Stimulated activated naive CD4-positive, alpha-beta T cell treated with Interleukin-2 at 50 U/mL for 16 hours (primary cell): ENCODE measurements at regions not wholly inside any gene's neighbourhood (a gene's known extent, or its start where the extent isn't known, plus 50 kb on each side); places are given as distances from the start of the nearest gene placed in this dataset.

ENCODE experiments used
- DNase-seq: peaks from one replicate; lab custom pipeline; 2025; lab: John Stamatoyannopoulos, UW

DNA sequence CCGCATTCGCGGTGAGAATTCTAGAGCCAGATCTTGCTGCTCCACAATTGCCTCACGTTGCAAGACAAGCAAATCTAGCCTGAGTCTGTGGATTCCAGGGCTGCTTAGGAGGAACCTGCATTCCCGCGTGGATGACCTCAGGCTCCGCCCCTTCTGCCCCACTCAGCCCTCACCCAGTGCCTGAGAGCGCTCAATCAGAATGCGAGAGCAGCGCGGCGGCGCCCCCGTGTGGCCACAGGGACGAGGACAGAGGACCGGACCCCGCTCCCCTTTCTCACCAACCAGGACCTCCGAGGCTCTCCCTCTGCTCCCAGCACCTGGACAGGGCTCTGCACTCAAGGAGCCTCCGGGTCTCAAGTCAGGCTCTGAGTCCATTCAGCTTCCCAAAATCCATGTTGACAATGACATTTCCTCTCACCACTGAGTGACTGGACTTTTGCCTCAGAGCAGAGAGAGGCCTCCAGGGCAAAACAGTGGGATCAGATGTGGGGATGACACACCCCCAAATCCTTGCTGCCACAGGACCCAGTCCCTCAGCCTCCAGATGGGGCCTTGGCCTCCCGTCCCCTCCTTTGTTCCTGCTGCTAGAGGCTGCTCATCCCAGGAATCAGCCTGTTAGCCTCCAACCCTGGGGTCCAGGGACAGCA, 52.0 kb downstream of the RPP21 start:
- DNase-seq: peak; percentile 78

DNA sequence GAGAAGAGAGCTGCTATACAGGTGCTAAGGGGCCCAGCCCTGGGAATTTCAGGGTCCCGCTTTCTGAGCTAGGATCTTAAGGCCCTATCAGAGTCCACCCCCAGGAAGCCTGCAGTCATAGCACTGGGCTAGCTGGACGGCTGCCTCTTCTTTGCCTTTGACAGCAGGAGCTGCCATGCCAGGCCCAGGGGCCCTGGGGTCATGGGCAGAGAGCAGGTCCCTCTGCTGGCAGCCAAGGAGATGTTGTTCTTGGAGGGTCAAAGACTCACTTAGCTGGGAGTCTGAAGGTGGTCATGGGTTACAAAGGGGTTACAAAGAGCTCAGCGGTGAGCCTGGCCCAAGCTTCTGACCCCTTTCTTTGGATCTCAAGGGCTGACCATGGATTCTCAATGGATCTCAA, 52.7 kb downstream of the RPP21 start:
- DNase-seq: no peak

DNA sequence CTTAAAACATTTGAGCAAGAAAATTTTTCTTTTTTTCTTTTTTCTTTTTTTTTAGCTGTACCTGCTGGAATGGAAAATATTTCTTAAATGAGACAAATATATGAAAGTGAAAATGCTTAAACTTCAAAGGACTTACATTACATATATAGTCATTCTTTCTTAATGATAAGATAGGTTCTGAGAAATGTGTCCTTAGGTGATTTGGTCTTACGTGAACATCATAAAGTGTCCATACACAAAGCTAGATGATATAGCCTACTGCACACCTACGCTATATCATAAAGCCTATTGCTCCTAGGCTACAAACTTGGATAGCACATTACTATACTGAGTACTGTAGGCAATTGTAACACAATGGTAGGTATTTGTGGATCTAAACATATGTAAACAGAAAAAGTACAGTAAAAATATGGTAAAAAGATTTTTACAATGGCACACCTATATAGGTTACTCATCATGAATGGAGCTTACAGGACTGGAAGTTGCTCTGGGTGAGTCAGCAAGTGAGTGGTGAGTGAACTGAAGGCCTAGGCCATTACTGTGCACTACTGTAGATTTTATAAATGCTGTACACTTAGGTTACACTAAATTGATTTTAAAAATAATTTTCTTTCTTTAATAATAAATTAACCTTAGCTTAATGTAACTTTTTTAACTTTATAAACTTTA, 54.6 kb downstream of the RPP21 start:
- no peak for DNase-seq

DNA sequence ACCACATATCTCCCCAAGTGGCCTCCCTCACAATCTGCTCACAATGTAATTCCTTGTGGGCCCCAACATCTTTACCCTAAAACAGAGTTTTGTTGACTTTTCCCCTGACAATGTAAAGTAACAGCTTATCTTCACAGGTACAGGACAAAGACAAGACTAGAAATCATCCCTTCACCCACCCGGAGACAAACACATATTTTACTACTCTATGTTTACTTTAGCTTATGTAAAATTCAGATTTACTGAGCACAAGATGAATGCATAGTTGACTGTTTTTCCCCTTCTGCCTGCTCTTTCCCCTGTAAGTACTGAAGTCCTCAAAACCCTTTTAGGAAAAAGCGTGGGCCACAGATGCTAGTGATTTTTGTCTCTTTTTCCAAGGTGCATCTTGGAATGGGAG, 61.0 kb downstream of the RPP21 start:
- DNase-seq: no peak

DNA sequence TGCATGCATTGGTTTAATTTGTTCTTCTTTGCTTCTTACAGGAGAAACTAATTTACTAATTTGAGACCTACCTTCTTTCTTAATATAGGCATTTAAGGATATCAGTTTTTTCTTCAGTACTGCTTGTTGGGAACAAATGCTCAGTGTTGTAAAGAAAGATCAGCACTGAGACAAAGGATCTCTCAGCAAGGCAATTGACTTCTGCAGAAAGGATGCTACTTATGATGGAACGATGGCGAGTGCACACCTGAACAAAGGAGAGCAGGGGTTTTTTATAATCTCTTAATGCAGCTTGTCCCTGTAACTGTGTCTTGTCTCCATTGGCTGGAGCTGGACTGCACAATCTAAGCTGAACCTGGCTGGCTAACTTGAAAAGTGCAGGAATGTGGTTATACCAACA, 64.2 kb downstream of the RPP21 start:
- no peak for DNase-seq

DNA sequence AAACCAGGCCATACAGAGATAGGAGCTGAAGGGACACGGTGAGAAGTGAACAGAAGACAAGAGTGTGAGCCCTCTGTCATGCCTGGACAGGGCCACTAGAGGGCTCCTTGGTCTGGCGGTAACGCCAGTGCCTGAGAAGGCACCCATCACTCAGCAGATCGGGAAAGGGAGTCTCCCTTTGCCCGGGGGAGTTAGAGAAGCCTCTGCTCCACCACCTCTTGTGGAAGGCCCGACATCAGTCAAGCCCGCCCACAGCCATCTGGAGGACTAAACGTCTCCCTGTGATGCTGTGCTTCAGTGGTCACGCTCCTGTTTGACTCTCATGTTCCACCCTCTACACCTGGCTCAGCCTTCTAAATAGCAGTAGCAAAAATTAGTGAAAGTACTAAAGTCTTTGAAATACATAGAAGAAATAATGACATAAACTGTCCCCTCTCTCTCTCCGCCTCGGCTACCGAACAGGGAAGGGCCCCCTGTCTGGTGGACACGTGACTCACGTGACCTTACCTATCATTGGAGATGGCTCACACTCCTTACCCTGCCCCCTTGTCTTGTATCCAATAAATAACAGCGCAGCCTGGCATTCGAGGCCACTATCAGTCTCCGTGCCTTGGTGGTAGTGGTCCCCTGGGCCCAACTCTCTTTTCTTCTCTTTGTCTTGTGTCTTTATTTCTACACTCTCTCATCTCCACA, 66.7 kb downstream of the RPP21 start:
- peak; percentile 25 for DNase-seq

DNA sequence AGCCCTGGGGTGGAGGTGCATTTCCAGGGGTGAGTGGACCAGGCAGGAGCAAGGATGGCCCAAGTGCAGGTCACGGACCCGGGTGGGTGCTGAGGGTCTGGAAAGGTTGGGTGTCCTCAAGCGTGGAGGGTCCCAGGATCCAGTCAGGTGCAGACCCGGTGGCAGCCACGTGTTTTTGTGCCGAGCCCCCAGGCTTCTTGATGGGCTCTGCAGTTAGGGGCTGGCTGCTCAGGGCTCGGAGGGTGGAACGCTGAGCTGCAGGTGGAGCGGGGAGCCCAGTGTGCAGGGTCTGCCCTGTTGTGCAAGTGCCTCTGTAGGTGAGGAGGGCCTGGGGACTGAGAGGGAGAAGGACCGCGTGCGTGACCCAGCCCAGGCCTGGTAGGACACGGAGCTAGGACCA, 70.9 kb upstream of the HLA-E start:
- DNase-seq: no peak

DNA sequence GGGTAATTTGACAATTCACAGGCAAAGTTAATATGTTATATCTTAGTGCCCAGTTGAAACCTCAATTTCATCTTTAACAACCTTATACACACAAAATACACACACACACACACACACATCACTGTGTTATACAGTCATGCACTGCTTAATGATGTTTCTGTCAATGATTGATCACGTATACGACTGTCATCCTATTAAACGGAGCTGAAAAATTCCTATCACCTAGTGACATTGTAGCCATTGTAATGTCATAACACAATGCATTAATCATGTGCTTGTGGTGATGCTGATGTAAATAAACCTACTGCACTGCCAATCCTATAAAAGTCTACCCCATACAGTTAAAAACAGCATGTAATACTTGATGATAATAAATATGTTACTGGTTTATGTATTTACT, 64.8 kb upstream of the HLA-E start:
- DNase-seq: no peak
